Activated CD4-positive, alpha-beta T cell treated with anti-CD3 and anti-CD28 coated beads for 1 hour (primary cell): ENCODE measurements at regions not wholly inside any gene's neighbourhood (a gene's known extent, or its start where the extent isn't known, plus 50 kb on each side); places are given as distances from the start of the nearest gene placed in this dataset.

ENCODE experiments used
- DNase-seq: peaks from one replicate; pipeline ENCODE4 v3.0.0-alpha.2; 2020

DNA sequence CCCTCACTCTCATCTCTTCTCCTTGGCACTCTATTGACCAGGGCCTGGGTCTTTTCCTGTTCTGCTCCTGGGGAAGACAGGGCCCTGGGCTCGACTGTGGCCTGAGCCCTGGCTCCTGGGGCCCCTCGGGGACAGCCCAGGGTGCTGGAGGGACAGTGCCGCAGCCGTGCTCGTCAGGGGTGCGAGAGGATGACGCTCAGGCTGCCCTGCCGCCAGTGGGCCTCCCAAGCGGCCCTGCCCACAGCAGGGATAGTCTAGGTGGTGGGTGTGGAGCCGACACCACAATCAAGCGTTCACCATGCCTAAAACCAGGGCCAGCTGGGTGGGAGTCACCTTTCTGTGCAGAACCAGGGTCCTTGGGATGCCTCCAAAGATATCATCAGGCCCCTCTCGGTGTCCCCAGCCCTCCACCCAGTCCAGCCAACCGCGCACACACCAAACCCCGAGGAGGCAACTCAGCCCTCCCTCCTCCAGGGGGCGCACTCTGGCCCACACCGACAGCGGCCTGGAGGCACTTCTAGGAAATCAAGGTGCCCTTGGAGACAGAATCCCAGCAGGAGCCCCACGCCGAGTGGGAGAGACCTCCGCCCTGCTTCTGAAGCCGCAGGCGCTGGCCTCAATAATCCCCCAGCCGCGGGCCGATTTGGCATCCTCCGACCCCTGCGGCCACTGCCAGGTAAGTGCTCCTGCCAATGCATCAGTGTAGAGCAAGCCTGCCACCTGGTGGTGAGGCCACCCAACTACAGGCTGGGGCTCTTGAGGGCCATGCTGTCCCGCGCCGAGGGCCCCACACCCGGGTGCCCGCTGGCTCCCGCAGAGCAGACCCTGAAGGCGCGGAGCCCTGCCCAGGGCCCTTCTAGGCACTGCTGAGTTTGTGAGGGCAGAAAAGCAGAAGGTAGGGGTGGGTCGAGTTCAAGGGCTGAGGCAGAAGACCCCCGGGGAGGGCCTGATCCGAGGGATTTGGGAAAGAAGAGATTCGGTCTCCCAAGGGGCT is 496.4 kb downstream of the BUD13 start:
- DNase-seq = peak; percentile 40

DNA sequence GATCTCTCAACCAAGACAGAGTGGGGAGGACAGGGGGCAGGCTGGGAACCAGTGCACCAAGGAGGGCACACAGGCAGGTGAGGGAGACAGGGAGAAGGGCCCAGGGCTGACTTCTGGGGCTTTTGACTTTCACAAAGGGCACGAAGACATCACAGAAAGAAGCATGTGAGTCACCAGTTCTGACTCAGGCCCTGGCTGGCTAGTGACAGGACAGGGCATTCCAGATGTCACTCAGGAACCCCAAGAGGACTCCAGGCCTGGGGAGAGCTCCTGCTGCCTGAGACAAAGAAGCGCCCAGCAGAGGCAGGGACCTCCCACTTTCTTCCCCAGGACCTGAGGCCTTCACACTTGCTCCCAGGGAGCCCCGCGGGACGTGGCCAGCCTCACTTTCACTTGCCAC is 497.2 kb downstream of the BUD13 start:
- no peak for DNase-seq

DNA sequence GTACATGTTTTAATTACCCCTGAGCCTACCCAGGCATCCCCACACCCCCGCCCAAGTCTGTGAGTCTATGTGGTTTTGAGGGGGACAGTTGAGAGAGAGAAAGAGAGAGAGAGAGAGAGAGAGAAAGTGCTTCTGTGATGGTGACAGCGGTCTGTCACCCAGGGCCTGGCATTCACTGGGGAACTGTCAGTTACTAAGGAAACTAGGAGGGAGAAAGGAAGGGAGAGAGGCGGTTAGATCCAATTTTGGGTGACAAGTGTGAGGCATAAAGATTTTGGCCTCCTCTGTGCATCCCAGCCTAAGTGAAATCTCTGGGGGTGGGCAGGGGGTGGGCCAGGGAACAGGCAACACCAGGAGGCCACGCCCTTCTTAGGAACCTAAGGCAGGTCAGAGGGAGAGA is 498.3 kb downstream of the BUD13 start:
- DNase-seq = no peak

DNA sequence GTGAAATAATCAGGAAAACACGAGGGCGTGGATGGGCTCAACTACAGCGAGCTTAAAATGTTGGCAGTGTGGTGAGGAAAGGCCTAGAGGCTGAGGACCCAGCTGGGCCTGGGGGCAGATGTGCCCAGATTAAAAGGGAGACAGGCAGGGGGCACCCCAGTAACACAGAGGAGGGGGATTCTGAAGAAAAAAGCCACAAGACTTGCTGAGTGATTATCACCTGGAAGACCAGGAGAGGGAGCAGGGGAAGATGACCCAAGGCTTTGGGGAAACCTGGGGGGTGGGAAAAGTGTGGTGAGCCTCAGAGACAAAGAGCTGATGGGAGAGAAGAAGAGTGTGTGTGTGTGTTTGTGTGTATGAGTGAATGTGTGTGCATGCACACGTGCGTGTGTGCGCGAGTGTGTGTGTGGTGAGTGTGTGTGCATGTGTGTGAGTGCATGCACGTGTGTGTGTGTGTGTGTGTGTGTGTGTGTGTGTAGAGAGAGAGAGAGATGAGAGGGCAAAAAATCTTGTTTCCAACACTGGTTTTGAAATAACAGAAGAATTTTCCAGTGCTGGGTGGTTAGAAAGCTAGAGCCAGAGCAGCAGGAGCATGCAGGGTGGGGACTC is 500.5 kb downstream of the BUD13 start:
- no peak for DNase-seq

DNA sequence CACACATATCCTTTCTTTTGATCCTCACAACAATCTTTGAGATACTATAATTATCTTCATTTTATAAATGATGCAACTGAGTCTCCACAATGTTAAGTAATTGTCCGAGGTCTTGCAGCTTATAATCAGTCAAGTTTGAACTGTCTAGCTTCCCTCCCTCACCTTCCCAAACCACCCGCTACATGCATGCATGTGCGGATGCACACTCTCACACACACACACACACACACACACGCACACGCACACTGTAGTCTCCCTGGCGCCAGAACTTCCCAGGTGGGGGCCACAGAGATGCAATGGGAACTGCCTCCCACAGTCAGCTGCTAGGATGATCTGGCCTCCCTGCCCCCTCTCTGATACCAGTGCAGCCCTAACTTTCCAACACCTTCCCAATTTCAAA is 501.3 kb downstream of the BUD13 start:
- no peak for DNase-seq

DNA sequence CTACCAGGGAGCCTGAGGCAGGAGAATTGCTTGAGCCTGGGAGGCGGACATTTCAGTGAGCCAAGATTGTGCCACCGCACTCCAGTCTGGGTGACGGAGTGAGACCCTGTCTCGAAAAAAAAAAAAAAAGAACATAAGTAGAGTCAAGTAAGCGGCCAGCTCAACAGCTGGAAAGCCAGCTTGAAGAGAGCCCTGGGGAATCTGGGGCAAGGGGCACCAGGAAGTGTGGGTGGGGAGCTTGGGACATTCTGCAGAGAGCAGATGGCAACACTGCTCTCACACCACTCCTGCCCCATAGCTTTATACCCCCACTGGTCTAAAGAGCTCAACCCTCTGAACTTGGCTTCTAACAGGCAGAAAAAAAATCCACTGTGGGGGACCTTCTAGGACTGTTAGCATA is 505.6 kb downstream of the BUD13 start:
- no peak for DNase-seq

DNA sequence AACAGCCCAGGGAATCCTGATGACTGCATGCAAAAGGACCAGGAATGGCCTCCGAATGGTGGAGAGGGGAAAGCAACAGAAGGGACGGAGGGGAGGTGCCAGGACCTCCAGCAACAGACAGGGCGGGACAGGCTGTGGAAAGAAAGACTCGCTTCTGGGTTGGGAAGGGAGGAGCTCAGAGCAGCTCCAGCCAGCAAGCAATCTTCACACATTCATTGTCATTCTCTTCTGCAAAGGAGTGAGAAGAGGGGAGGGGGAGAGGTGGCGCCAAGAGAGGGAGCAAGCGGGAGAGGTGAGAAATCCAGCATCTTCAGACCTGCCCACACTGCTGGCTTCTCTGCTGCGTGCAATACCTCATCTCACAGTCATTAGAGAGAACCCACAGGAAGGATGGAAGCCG is 509.0 kb downstream of the BUD13 start:
- no peak for DNase-seq

DNA sequence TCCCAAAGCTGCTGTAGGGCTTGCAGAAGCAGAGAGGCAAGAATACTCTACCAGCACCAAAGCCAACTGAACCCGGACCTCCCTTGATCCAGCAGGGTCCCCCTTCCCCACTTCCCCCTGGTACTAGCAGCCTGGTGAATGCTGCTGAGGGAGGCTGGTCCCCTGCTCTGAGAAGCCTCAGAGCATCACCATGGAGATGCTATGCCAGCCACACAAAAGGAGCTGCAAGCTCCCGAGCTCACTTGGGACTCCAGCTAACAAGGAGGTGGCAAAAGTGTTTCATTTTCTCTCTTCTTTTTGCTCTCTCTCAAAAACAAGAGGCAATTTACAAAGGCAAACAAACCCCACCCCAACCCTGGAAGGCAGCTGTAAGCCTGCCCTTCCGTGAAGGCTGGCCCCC is 509.8 kb downstream of the BUD13 start:
- DNase-seq = no peak

DNA sequence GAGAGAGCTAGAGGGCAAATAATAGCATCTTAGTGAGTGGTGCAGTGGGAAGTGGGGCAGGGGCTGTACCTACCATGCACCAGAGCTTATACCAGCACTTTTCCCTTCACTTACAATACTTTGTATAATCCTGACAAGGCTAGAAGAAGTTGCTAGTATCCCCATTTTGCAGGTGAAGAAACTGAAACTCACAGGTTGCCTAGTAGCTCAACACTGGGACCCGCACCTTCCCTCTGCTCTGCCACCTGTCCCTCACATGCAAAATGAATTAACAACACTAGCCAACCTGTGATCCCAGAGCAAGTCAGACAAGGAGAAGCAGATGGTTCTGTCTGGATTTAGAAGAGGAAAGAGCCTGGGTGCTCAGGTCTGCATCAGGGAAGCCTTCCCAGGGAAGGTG is 510.4 kb downstream of the BUD13 start:
- DNase-seq = no peak

DNA sequence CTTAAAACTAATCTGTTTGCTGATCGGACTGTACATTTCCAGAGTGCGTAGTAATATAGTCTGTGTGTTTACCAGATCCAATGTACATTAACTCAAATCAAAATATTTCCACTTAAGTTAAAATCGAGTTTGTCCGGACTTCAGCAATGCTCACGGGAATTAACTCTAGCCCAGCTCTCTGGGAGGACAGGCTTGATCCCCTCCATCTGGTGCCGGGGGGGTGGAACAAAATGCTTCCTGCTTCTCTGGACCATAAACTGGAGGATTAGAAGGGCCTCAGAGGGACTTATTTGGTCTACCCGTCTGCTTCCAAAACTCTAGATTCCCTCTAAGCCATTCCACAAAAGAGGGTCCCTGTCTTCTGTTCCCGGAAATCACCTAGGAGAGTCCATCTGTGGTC is 511.2 kb downstream of the BUD13 start:
- no peak for DNase-seq

DNA sequence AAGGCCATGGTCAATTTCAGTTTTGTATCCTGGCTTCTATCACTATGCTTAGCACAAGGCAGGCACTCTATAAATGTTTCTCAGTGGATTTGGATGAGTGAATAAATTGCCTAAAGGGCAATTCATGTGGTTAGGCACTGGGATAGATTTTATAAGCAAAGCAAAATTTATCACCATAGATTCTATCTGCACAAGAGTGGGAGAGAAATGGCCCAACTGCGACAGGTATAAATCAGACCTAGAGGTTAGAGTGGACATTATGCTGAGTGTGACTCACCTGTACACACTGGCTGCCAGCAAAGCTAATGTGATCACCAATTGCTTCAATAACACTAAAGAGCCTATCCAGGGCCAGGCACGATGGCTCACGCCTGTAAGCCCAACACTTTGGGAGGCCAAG is 514.0 kb downstream of the BUD13 start:
- DNase-seq = no peak

DNA sequence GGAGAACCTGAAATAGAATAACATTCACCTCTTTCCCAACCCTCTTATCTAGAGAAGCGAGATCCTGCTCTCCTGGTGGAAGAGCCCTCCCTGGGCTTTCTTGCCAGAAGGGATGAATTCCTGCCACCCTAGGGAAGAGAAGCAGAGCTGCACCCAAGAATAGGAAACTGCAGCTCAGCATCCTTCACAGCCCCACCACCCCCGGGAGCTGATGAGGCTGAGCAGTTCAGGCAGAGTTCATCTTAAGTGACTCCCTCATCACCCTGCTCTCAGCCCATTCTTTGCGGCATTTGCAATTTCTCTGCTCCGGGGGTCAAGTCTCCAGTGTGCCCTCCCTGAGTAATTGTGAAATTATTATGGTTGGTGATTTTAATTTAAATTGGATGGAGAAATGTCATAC is 514.9 kb downstream of the BUD13 start:
- no peak for DNase-seq

DNA sequence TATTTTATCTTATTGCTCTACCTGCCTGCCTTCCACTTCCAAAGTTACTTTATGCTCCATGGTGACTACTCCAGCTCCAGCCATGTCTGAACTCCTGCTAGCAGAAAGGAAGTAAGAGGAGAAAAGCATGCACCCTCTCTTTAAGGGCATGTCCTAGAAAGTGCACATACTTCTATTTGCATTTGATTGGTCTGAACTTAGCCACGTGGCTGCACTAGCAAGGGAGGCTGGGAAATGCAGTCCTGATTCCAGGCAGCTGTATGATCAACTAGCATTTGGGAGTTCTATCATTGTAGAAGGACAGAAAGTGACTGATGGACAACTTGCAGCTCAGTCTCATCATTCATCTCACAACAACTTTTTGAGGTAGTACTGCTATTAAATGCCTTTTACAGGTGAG is 515.7 kb downstream of the BUD13 start:
- no peak for DNase-seq

DNA sequence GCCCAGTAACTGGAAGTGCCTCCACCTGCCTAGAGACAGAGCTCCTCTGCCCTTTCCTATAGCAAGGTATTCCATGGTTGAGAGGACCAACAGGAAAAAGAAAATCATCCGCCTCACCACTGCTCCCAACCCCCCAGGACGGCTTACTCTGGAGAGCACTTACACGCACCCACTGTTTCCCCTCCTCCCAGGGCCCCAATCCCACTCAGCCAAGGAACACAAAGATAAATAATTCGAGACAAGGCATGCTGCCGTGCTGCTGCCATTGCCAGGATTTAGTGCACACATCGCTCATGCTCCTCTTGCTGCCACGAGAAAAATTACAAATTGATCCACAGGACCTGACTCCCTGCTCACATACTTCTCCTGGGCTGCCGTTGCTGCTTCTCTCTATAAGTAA is 516.6 kb downstream of the BUD13 start:
- no peak for DNase-seq

DNA sequence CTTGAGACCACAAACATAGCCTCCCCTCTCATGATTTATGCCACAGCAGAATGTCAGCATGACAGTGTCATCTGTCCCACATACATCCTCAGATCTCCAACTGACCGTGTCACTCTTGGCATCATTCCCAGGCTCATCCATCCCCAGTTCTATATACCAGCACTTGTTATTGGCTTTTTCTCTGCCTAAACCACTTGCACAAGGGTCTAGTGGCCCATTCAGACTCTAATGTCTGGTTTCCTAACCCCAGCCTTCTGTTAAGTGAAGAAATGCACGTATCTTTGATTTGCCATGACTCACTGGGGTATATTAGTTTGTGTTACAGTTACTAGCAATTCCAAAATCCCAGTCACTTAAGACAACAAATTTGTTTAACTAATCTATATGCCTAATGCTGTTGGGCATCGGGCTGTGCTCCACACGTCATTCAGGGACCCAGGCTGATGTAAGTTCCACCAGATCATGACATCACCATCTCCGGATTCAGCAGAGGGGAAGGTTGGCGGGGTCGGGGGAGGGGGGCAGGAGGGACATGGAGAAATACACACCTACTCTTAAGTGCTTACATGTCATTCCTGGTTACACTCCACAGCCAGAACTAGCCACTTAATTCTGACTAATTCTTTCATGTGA is 517.4 kb downstream of the BUD13 start:
- no peak for DNase-seq

DNA sequence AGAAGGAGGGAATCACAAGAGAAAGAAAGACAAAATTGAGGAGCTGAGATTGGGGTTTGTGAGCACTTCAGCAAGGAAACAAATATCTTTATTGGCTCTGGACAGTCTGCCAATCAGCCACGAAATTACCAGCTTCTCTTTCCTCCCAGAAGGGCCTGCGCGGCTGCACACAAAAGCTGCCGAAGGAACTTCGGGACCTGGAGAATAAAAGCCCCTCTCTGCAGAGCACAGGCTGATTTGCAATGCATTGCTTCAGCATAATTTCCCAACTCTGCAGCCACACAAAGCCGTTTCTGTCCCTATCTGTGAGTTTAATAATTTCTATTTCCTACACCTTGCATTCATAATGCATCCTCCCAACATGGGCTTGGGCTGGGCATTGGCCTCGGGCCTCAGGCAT is 522.6 kb downstream of the BUD13 start:
- DNase-seq = no peak

DNA sequence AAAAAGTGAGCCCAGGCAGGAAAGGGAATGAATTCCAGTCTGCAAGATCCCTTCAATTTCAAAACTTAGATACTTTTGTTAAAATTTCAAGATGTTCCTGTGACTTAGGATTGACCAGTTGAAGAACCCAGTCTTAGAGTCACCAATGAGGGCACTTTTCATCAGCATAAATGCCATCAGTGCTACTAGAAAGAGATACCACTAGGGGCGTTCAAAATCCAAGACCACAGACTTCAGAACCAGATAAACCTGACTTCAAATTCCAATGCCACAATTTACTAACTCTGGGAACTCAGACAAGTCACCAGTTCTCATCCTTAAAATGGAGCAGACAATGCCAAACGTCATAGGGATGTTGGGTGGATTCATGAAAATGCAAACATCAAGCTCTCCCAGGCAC is 523.2 kb downstream of the BUD13 start:
- no peak for DNase-seq

DNA sequence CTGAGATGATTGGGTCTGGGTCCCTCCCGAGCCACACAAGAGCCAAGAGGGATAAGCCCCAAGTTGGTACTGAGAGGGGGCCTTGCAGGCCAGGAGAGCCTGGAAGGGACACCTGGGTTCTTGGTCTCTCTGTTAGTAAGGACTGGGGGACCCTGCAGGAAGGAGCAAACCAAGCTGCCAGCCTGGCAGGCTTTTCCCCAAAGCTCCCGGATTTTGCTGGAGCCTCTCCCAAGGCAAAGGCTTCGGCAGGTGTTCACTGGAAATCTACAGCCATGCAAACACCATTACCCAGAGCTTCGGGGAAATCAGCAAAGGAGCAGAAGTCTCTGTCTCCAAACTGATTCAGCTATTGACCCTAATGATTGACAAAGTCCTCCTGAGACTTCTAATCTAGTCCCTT is 527.9 kb downstream of the BUD13 start:
- no peak for DNase-seq

DNA sequence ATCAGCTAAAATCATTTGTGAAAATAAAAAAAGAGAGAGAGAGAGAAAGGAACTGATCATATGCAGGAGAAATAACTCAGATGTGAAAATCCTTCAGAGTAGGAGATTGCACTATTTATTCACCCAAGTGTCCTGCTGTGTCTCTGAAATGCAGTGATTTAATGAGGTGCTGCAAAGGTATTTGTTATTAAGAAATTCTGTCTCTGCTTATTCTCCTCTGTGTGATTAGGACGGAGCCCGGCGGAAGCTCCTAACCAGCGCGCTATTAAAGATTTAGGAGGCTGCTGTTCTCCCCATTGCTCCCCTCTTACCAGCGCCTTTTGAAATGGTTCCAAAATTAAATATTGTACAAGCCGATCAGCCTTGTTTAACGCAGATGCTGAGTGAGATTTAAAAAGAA is 528.3 kb downstream of the BUD13 start:
- no peak for DNase-seq

DNA sequence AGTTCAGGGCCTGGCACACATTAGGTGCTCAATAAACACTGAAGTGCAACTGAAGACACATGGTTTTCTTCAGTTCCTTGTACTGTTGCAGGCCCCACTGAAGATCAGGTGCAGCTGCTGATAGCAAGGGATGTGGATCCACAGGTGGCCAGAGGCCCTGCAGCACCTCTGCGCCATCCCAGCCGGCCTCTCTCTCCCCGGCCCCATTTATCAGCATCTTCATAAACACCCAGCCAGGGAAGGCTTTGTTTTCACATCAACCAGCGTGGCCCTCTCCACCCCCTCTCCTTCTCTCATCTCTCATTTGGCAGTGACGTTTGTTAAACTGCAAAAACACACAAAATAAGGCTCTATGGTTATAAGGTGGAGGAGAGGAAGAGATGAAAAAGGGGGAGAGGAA is 528.8 kb downstream of the BUD13 start:
- DNase-seq = no peak

DNA sequence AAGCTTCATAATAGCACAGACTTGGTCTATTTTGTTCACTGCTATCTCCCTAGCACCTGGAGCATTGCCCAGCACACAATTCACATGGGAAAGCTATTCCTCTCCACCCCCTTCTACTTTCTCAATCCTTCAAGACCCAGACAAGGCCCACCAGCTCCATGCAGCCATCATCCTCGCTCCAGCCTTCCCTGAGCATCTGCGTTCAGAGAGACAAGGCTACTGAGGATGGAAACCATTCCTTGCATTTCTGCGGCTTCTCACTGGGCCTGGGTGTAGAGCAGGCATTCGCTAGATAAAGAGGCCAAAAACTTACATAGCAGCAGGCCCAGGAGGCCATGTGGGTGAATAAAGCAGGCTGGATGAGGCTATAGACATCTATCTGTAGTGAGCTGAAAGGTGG is 530.8 kb downstream of the BUD13 start:
- DNase-seq = no peak

DNA sequence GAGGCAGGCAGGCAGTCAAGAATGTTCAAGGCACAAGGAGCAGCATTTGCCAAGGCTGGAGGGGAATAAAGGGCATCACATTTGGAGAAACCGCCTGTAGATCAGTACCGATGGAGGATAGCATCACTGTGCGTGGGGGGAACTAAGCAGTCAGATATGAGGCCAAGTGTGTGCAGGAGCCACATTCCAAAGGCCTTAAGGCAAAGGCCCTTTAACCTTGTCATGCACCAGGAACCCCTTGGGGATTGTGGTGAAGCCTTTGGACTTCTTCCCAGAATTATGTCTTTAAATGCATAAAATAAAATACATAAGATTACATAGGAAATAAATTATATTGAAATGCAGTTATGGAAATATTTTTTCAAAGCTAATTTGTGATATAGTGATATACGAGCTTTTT is 532.1 kb downstream of the BUD13 start:
- DNase-seq = no peak

DNA sequence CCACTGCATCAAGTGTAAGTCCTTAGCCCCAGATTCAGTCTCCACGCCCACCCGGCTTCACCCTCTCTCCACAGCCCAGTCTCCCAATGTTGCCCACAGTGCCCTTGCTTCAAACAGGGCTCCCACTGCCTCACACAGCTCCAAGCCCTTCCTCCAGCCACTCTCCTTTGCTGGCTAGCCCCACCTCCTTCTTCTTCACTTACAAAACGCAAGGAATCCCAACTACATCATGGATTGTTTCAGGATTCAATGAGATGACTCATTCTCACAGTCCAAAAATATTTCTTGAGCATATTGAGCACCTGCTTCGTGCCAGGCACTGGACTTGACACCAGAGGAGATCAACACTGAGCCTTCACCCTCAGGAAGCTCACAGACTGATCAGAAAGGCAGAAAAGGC is 533.5 kb downstream of the BUD13 start:
- DNase-seq = no peak

DNA sequence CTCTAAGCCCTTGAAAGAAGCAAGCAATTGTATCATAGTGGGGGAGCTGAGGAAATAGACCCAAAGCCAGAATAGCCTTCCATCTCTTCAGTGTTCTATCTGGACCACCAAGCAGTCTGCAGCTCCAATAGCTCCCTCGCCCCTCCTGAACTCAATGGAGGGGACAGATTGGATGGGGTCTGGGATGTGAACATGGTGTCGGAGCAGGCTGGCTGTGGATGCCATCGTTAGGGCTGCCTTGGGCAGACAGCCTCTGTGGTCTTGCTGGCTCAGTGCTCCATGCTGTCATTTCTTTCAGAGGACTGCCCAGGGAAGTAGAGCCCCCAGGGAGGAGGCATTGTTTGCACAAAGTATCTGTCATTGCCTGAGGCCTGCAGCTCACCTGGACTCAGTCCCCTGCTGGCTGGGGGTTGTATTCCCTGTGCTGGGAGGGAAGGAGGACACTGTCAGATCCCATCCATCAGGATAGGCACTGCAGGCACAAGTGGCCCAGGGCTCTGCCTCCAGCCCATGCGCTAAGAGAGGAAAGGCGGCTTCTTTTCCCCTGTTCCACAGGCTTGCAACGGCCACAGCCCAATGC is 537.7 kb downstream of the BUD13 start:
- DNase-seq = no peak
